Esophagus muscularis mucosa (tissue), 3 donors: ENCODE measurements at regions not wholly inside any gene's neighbourhood (a gene's known extent, or its start where the extent isn't known, plus 50 kb on each side); places are given as distances from the start of the nearest gene placed in this dataset.

Source experiments
- CTCF ChIP-seq, 3 experiments: fragments of 200-600 bp in 2 of 3; fragments of 450-650 bp in 1 of 3; sonication (generic) in 2 of 3; IDR thresholded peaks; one replicate each; pipeline ENCODE4 v1.5.1; 2017 to 2019; ENCODE audit warnings: antibody characterized with exemption in 3 of 3, mild to moderate bottlenecking in 2 of 3, moderate library complexity in 1 of 3
- POLR2AphosphoS5 ChIP-seq, 2 donors: sonication (generic); formaldehyde crosslinking; IDR thresholded peaks; one replicate each; pipeline ENCODE4 v1.6.1; 2017; ENCODE audit warnings: antibody characterized with exemption in 2 of 2

GRCh38 chr14:39853441-39853840 lies 421.2 kb upstream of the FBXO33 start:
- TF ChIP-seq CTCF (IDR thresholded peaks at IDR 0.05): no peak
- no peak for TF ChIP-seq POLR2AphosphoS5 (IDR thresholded peaks at IDR 0.05)
